Pons (tissue), 1 donor: ENCODE measurements at regions not wholly inside any gene's neighbourhood (a gene's known extent, or its start where the extent isn't known, plus 50 kb on each side); places are given as distances from the start of the nearest gene placed in this dataset.

Experiments
- DNase-seq: peaks from one replicate; pipeline ENCODE4 v3.0.0-alpha.2; 2016; ENCODE audit warnings: low spot score

- DNase-seq: no peak
Observed at GRCh38 chr2:18503376-18504228, 56.9 kb downstream of the RDH14 start.

- no peak for DNase-seq
Observed at GRCh38 chr2:18502142-18502541, 58.3 kb downstream of the RDH14 start.

- no peak for DNase-seq
Observed at GRCh38 chr2:18501729-18502128, 58.7 kb downstream of the RDH14 start.

DNA sequence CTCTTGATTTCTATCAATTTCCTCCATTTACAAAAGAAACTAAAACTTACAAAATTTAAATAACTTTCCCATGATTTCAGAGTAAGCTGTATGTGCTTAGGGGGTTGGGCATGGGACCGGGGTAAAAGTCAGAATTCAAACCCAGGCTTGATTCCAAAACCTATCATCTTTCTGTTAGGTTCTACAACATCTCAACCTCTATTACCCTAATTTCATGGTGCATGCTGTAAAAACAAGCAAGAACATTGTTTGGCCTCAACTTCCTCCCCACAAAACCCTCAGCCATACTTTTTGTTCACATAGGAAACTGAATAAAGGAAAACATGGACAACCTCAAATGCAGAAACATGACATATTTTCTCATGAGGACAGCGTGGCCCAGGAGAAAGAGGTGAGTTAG is 59.3 kb downstream of the RDH14 start:
- DNase-seq: no peak

GRCh38 chr2:18500333-18500732 is 60.1 kb downstream of the RDH14 start:
- DNase-seq: no peak

GRCh38 chr2:18498531-18498930 is 61.9 kb downstream of the RDH14 start:
- no peak for DNase-seq

DNA sequence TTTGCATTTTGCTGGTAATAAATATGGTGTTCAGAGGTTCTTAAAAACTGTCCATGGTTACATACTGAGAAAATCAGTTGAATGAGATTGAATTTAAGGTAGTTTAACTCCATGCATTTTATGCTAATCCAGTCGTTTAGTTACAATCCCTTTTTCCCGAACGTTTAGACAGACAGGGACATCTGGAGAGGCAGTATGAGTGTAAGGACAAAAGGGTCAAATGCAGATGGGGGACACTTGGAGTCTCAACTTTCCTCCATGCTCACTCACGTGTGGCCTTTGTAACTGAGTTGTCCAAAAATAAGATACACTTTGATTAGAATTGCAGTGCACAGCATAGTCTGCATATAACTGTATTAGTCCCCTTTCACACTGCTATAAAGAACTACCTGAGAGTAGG is 63.9 kb downstream of the RDH14 start:
- DNase-seq: no peak

DNA sequence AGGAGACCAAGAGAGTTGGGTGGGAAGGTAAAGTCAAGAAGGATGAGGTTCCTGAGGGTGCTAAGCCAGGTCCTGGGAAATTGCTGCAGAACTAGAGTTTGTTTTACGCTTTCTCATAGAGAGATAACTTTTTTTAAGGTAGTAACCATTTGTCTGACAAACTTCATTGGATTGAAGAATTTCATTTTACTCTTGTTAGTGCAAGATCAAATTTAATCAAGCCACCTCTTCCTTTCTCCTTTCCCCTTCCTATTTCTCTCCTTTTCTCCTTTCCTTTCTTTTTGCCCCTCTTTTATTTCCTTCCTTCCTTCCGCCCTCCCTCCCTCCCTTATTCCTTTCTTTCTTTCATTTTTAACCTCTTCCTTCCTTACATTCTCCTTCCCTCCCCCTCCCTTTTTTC is 65.4 kb downstream of the RDH14 start:
- DNase-seq: no peak

GRCh38 chr2:18492721-18493120 is 67.7 kb downstream of the RDH14 start:
- DNase-seq: no peak

DNA sequence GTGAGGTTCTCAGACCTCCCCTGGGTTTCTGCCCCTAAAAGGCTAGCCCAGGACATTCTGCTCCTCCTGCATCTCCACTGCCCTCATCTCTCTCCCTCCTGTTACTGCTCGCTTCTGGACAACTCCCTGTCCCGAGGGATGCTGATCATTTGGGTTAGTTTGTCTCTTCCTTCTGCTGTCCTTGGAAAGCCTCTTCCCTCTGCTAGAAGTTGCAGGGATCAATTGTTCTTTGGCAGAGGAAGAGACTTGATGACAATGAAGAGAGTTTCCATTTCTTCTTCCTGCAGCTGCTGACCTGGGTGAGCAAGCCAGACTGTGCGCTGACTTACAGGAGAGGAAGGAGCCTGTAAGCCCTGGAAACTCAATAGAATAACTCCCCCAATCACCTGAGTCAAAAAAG is 68.9 kb downstream of the RDH14 start:
- DNase-seq: no peak

- no peak for DNase-seq
Observed at GRCh38 chr2:18490901-18491300, 69.6 kb downstream of the RDH14 start.

DNA sequence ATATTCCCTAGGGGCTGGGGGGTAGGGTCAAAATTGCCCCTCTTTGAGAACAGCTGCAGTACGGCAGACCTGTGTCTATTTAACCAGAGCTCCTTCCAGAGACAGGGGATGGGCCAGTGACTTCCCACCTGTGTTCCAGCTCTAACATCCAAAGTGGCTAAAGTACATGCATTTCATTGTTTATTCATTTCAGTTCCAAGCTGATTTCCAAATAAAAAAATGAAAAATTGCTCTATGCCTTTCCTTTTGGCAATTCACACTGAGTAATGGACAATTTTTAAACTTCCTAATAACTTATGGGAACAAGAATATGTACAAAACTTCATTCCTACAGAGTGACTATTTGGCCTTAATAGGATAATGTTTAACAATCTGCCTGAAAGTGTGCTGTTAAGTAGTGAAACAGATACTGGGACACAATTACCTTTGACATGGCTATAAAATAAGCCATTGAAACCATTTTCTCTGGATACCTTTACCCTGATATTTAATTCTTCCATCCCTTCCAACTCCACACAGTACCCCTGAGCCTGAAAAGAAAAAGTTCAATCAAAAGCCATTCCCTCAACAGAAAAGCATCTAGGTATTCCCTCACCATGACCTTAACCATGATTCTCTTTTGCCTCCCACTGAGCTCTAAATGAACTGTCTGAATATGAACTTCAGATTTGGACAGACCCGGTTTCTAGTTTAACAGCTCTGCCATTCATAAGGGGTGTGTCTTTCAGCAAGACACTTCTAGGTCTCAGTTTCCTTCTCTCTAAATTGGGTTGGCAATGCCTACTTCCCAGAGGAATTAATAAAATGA is 73.1 kb downstream of the RDH14 start:
- DNase-seq: no peak

DNA sequence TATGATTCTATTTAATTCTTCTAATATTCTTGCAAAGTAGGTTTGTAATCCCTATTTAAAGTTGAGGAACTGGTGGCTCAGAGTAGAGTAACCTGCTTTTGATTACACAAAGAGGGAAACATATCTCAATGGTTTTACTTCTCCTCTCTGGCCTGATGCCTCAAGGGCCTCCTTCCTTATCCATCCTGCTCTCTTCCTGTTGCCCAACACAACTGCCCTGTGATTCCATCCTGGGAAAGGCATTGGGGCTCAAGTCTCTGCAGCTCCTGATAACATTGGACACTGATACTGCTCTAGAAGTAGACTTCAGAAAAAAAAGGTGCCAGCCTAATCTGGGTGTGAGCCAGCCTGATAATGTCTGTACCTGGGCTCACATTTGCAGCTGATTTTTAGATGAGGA is 75.8 kb downstream of the RDH14 start:
- DNase-seq: no peak

DNA sequence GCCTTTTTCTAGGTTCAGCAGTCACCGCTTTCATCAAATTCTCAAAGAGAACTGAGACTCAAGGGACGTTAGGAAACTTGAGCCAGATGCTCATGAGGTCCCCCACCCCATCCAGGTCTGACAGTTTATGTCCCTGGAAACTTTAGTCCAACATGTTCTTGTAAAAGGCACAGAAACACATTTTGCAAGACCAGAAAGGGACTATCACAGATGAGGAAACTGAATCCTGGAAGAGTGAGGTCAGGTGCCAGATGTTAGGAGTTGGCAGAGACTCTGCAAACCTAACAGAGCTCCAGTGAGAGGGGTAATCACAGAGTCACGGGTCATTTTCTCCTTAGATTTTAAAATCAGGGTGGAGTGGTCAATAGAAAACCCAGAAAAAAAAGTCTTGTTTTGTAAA is 76.6 kb downstream of the RDH14 start:
- no peak for DNase-seq

DNA sequence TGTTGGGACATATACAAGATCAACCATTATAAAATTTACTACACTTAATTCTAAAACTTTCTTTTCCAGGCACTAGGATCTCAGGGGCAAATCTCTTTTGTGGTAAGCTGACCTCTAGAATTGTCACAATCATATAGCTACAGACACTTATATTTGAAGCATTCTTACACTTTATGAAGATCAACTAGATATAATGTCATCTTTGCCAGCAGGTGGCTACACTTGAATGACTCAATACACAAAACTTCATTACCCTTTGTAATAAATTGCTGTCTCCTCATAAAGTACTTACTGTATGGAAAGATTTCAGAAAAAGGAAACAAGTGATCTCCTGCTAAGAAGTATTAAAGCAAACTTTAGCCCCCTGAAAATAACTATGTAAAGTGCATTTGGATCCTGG is 77.8 kb downstream of the RDH14 start:
- no peak for DNase-seq

- no peak for DNase-seq
Observed at GRCh38 chr2:18479947-18480369, 80.5 kb downstream of the RDH14 start.

DNA sequence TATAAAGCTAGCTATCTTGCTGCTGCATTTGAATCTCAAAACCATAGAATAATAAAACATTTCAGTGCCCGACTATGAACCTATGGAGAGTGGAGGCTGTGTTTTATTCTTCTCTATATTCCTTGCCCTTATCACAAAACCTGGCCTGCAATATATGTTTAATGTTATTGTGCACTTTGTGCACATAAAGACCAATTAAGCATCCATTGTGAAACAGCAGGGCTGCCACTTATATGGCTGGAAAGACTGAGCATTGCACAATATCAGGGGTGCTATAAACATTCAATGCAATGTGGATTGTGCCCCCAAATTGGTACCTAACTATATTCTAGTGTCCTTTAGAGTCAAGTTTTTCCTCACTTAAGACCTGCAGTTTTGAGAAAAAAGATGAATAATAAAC is 83.2 kb downstream of the RDH14 start:
- no peak for DNase-seq

DNA sequence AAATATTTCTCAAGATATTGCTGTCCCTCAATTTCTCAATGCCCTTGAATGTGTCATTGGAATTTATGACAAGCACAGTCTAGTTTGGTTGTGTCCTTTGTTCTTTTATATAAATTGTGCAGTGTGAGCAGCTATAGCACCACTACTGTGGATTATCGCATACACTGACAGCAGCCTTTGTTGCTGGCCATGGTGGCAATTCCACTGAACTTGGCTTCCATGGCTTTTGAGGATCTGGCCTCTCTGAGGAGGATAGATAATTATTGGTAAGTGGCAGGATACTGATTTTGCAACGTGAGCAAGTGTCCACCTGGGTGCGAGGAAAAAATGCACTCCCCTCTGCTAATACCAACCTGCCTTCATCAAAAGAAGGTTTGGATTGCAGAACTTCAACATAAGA is 84.0 kb downstream of the RDH14 start:
- no peak for DNase-seq

GRCh38 chr2:18475884-18476283 is 84.6 kb downstream of the RDH14 start:
- DNase-seq: no peak

GRCh38 chr2:18474700-18475099 is 85.8 kb downstream of the RDH14 start:
- DNase-seq: no peak

GRCh38 chr2:18473241-18474181 is 86.9 kb downstream of the RDH14 start:
- no peak for DNase-seq

DNA sequence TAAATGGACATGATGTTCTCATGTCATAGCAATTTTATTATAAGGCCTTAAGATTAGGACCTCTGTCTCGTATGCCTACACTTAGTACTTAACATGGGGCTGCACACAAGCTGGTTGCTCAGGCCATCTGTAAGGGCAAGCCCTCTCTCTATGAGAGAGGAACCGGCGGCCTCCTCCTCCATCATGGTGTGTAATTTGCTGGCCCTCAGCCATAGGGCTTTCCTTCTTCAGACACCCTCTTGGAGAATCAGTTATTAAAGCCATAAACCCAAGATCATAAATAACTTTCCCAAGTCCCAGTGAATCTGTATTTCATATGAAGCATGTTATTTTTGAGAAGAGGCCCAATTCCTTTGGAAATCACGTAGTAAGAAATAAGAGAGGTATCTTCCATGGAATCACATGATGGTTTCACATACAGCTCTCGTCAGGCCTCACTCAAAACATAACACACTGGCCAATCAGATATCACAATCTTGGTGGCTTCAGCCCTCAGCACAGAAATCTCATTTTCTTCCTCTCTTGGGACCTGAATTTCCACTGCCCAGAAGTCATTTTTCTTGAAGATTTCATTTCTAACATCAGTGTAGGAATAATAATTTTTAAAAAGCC is 92.6 kb downstream of the RDH14 start:
- DNase-seq: no peak
